ENCODE measurements at regions not wholly inside any gene's neighbourhood (a gene's known extent, or its start where the extent isn't known, plus 50 kb on each side); places are given as distances from the start of the nearest gene placed in this dataset.
"Not testable (repeated sequence)": the region's sequence is repeated elsewhere in the genome, so short reads cannot be mapped to it uniquely, and the experiment has no call there.

- DNase-seq (ENCODE audit: low read depth, low spot score) = no peak
Measured at GRCh38 chr2:129800285-129800684, 179.2 kb upstream of the RAB6C start.

GRCh38 chr2:129800686-129801085 lies 178.8 kb upstream of the RAB6C start:
- no peak for DNase-seq (ENCODE audit: low read depth, low spot score)

- DNase-seq (ENCODE audit: low read depth, low spot score) = no peak
Measured at GRCh38 chr2:129801575-129801974, 177.9 kb upstream of the RAB6C start.

- DNase-seq (ENCODE audit: low read depth, low spot score) = peak; percentile 32
Measured at GRCh38 chr2:129802290-129802689, 177.2 kb upstream of the RAB6C start.

- no peak for DNase-seq (ENCODE audit: low read depth, low spot score)
Measured at GRCh38 chr2:129803032-129803431, 176.4 kb upstream of the RAB6C start.

- no peak for DNase-seq (ENCODE audit: low read depth, low spot score)
Measured at GRCh38 chr2:129803871-129804270, 175.6 kb upstream of the RAB6C start.

GRCh38 chr2:129805899-129806298 lies 173.6 kb upstream of the RAB6C start:
- DNase-seq (ENCODE audit: low read depth, low spot score) = no peak

- DNase-seq (ENCODE audit: low read depth, low spot score) = peak; percentile 87
Measured at GRCh38 chr2:129806317-129806716, 173.1 kb upstream of the RAB6C start.

GRCh38 chr2:129806990-129807389 lies 172.5 kb upstream of the RAB6C start:
- no peak for DNase-seq (ENCODE audit: low read depth, low spot score)

GRCh38 chr2:129807642-129808338 lies 171.7 kb upstream of the RAB6C start:
- DNase-seq (ENCODE audit: low read depth, low spot score) = not testable (repeated sequence)

GRCh38 chr2:129810521-129810920 lies 168.9 kb upstream of the RAB6C start:
- no peak for DNase-seq (ENCODE audit: low read depth, low spot score)

- DNase-seq (ENCODE audit: low read depth, low spot score) = no peak
Measured at GRCh38 chr2:129812071-129812470, 167.4 kb upstream of the RAB6C start.

GRCh38 chr2:129812654-129813053 lies 166.8 kb upstream of the RAB6C start:
- no peak for DNase-seq (ENCODE audit: low read depth, low spot score)

- no peak for DNase-seq (ENCODE audit: low read depth, low spot score)
Measured at GRCh38 chr2:129813404-129813803, 166.1 kb upstream of the RAB6C start.

GRCh38 chr2:129816813-129817574 lies 162.5 kb upstream of the RAB6C start:
- DNase-seq (ENCODE audit: low read depth, low spot score) = no peak

GRCh38 chr2:129819855-129820254 lies 159.6 kb upstream of the RAB6C start:
- DNase-seq (ENCODE audit: low read depth, low spot score) = no peak

- DNase-seq (ENCODE audit: low read depth, low spot score) = no peak
Measured at GRCh38 chr2:129820908-129821307, 158.6 kb upstream of the RAB6C start.

GRCh38 chr2:129821445-129821844 lies 158.0 kb upstream of the RAB6C start:
- peak; percentile 81 for DNase-seq (ENCODE audit: low read depth, low spot score)

- DNase-seq (ENCODE audit: low read depth, low spot score) = no peak
Measured at GRCh38 chr2:129823044-129823443, 156.4 kb upstream of the RAB6C start.

- DNase-seq (ENCODE audit: low read depth, low spot score) = peak; percentile 81
Measured at GRCh38 chr2:129827311-129828090, 152.0 kb upstream of the RAB6C start.

- DNase-seq (ENCODE audit: low read depth, low spot score) = no peak
Measured at GRCh38 chr2:129828792-129829191, 150.7 kb upstream of the RAB6C start.

GRCh38 chr2:129829588-129829987 lies 149.9 kb upstream of the RAB6C start:
- DNase-seq (ENCODE audit: low read depth, low spot score) = no peak
